ENCODE measurements at regions not wholly inside any gene's neighbourhood (a gene's known extent, or its start where the extent isn't known, plus 50 kb on each side); places are given as distances from the start of the nearest gene placed in this dataset.

GRCh38 chr10:78515873-78516153 lies 482.1 kb downstream of the RPS24 start:
- Histone ChIP-seq H3K27ac (ENCODE audit: low read depth, low read length) (no peak overlapping the region), H3K4me3 (ENCODE audit: low read depth, low read length) (no peak overlapping the region), H3K9me3 (ENCODE audit: control insufficient read depth, insufficient read depth, low read length) (no peaks in the 10 kb centered on the region), H3K27me3 (ENCODE audit: control insufficient read depth, insufficient read depth, low read length) (peaks cover 3% of the 10 kb centered on the region)
- ChIA-PET POLR2A (no interaction called here), CTCF (no interaction called here)
- TF ChIP-seq CTCF (IDR thresholded peaks at IDR 0.05; ENCODE audit: low read depth, low read length): no peak
- DNase-seq (ENCODE audit: low read depth, low spot score): no peak

- TF ChIP-seq CTCF (IDR thresholded peaks at IDR 0.05; ENCODE audit: low read depth, low read length): no peak
- Histone ChIP-seq H3K4me3 (ENCODE audit: low read depth, low read length) (no peak overlapping the region), H3K9me3 (ENCODE audit: control insufficient read depth, insufficient read depth, low read length) (no peaks in the 10 kb centered on the region), H3K27ac (ENCODE audit: low read depth, low read length) (no peak overlapping the region), H3K27me3 (ENCODE audit: control insufficient read depth, insufficient read depth, low read length) (peaks cover 3% of the 10 kb centered on the region)
- ChIA-PET POLR2A (no interaction called here), CTCF (no interaction called here)
- DNase-seq (ENCODE audit: low read depth, low spot score): no peak
Observed at GRCh38 chr10:78516236-78516635, 482.6 kb downstream of the RPS24 start.

- no peak for DNase-seq (ENCODE audit: low read depth, low spot score)
- ChIA-PET POLR2A (no interaction called here), CTCF (no interaction called here)
- Histone ChIP-seq H3K27ac (ENCODE audit: low read depth, low read length) (no peak overlapping the region), H3K4me3 (ENCODE audit: low read depth, low read length) (no peak overlapping the region), H3K9me3 (ENCODE audit: control insufficient read depth, insufficient read depth, low read length) (no peaks in the 10 kb centered on the region), H3K27me3 (ENCODE audit: control insufficient read depth, insufficient read depth, low read length) (peaks cover 3% of the 10 kb centered on the region)
- no peak for TF ChIP-seq CTCF (IDR thresholded peaks at IDR 0.05; ENCODE audit: low read depth, low read length)
Observed at GRCh38 chr10:78516756-78517155, 483.1 kb downstream of the RPS24 start.

- DNase-seq (ENCODE audit: low read depth, low spot score): no peak
- TF ChIP-seq CTCF (IDR thresholded peaks at IDR 0.05; ENCODE audit: low read depth, low read length): no peak
- H3K27ac ChIP-seq (ENCODE audit: low read depth, low read length): no peak overlapping the region
- H3K9me3 ChIP-seq (ENCODE audit: control insufficient read depth, insufficient read depth, low read length): no peaks in the 10 kb centered on the region
- no peak overlapping the region for H3K4me3 ChIP-seq (ENCODE audit: low read depth, low read length)
- ChIA-PET CTCF (no interaction called here), POLR2A (no interaction called here)
- peaks cover 3% of the 10 kb centered on the region for H3K27me3 ChIP-seq (ENCODE audit: control insufficient read depth, insufficient read depth, low read length)
Observed at GRCh38 chr10:78518224-78518623, 484.6 kb downstream of the RPS24 start.

GRCh38 chr10:78520737-78521430 lies 487.2 kb downstream of the RPS24 start:
- CTCF ChIA-PET: no interaction called here
- no peak for DNase-seq (ENCODE audit: low read depth, low spot score)
- Histone ChIP-seq H3K9me3 (ENCODE audit: control insufficient read depth, insufficient read depth, low read length) (no peaks in the 10 kb centered on the region), H3K27ac (ENCODE audit: low read depth, low read length) (no peak overlapping the region), H3K27me3 (ENCODE audit: control insufficient read depth, insufficient read depth, low read length) (peaks cover 5% of the 10 kb centered on the region), H3K4me3 (ENCODE audit: low read depth, low read length) (no peak overlapping the region)
- POLR2A ChIA-PET: no interaction called here
- TF ChIP-seq CTCF (IDR thresholded peaks at IDR 0.05; ENCODE audit: low read depth, low read length): peak; percentile 63
